Right lobe of liver (tissue), 4 donors: ENCODE measurements at regions not wholly inside any gene's neighbourhood (a gene's known extent, or its start where the extent isn't known, plus 50 kb on each side); places are given as distances from the start of the nearest gene placed in this dataset.

ENCODE experiments used
- POLR2A ChIP-seq: fragments of 450-650 bp; IDR thresholded peaks from one replicate; pipeline ENCODE4 v1.6.1; 2017; ENCODE audit warnings: antibody characterized with exemption, mild to moderate bottlenecking
- TF ChIP-seq, protein P1 (sequence below), 4 donors: fragments of 200-600 bp in 3 of 4; fragments of 450-650 bp in 1 of 4; IDR thresholded peaks; one replicate each; pipeline versions ENCODE4 v1.5.1 to v1.8.0; 2016 to 2022; ENCODE audit warnings: antibody characterized with exemption in 4 of 4, mild to moderate bottlenecking in 2 of 4
- donor health status: DM: no; HTN: no; CAD: no.
- donor health status: DM: no; HTN: no; CAD: no.
- donor health status: DM: no; HTN: yes; CAD: no.

DNA sequence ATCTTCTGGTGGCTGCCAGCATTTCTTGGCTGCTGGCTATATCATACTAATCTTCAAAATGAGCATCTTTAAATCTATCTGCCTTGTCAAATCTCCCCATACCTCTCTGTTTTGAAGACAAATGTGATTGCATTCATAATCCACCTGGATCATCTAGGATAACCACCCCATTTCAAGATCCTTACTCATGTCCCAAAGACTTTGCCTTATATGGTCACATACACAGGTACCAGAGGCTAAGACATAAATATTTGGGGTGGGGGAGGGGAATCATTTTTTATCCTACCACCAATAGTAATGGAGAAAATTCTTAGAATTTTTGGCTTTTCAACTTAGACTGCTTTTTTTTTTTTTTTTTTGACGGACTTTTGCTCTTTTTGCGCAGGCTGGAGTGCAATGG lies 970.8 kb downstream of the PLOD2 start:
- TF ChIP-seq, protein P1, sequence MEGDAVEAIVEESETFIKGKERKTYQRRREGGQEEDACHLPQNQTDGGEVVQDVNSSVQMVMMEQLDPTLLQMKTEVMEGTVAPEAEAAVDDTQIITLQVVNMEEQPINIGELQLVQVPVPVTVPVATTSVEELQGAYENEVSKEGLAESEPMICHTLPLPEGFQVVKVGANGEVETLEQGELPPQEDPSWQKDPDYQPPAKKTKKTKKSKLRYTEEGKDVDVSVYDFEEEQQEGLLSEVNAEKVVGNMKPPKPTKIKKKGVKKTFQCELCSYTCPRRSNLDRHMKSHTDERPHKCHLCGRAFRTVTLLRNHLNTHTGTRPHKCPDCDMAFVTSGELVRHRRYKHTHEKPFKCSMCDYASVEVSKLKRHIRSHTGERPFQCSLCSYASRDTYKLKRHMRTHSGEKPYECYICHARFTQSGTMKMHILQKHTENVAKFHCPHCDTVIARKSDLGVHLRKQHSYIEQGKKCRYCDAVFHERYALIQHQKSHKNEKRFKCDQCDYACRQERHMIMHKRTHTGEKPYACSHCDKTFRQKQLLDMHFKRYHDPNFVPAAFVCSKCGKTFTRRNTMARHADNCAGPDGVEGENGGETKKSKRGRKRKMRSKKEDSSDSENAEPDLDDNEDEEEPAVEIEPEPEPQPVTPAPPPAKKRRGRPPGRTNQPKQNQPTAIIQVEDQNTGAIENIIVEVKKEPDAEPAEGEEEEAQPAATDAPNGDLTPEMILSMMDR (IDR thresholded peaks at IDR 0.05): no peak
- TF ChIP-seq POLR2A: no peak
